ENCODE measurements at regions not wholly inside any gene's neighbourhood (a gene's known extent, or its start where the extent isn't known, plus 50 kb on each side); places are given as distances from the start of the nearest gene placed in this dataset.

DNA sequence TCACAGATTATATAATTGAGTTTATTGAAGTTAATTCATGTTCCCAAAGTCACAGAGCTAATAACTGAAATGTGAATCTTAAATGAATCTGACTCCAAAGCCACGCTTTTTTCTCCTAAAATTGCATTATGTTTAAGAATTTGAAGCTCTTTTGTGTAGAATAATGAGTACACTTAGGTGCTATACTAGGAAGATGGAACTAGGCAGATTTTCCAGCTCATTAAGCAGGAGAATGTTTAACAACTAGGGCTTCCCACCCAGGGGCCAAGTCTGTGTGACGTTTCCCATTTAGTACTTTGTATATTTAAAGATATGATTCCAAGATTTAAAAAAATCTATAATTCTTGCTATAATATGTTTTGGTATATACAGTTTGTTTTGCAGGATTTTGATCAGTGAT lies 169.5 kb downstream of the KIF20B start:
- no peaks in the 10 kb centered on the region for H3K36me3 ChIP-seq
- H3K4me1 ChIP-seq, result no peaks in the 10 kb centered on the region
- no peaks in the 10 kb centered on the region for H3K9me3 ChIP-seq
- ATAC-seq, result no peak
- 58% methylated on average over 2 of the region's 2 CpGs for WGBS (ENCODE audit: insufficient coverage, low coverage, low lambda C conversion rate, missing lambda C conversion rate)
- no peak for DNase-seq
- no peak overlapping the region for H3K4me3 ChIP-seq
- TF ChIP-seq, protein P1, sequence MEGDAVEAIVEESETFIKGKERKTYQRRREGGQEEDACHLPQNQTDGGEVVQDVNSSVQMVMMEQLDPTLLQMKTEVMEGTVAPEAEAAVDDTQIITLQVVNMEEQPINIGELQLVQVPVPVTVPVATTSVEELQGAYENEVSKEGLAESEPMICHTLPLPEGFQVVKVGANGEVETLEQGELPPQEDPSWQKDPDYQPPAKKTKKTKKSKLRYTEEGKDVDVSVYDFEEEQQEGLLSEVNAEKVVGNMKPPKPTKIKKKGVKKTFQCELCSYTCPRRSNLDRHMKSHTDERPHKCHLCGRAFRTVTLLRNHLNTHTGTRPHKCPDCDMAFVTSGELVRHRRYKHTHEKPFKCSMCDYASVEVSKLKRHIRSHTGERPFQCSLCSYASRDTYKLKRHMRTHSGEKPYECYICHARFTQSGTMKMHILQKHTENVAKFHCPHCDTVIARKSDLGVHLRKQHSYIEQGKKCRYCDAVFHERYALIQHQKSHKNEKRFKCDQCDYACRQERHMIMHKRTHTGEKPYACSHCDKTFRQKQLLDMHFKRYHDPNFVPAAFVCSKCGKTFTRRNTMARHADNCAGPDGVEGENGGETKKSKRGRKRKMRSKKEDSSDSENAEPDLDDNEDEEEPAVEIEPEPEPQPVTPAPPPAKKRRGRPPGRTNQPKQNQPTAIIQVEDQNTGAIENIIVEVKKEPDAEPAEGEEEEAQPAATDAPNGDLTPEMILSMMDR (IDR thresholded peaks at IDR 0.05), result no peak
- TF ChIP-seq POLR2A (IDR thresholded peaks at IDR 0.05), result no peak
- H3K27ac ChIP-seq, result no peak overlapping the region
- no peaks in the 10 kb centered on the region for H3K27me3 ChIP-seq
- intact Hi-C loops (cut with DNase I), result no loop called here

DNA sequence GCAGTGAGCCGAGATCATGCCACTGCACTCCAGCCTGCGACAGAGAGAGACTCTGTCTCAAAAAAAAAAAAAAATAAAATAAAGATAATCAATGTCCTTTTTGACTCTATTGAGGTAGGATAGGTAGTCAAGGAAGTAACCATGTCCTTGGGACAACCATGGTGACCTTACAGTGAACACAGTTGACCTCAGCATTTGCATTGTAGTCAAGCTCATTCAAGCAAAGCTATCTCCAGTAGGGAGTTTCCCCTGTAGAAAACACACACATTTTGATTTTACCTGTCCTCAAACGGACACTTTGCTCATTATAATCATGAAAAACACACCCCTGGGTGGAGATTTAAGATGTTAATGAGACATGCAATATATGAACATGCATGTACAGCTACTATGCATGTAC lies 171.7 kb downstream of the KIF20B start:
- no peak for TF ChIP-seq POLR2A (IDR thresholded peaks at IDR 0.05)
- WGBS (ENCODE audit: insufficient coverage, low coverage, low lambda C conversion rate, missing lambda C conversion rate), result 54% methylated on average over 3 of the region's 3 CpGs

DNA sequence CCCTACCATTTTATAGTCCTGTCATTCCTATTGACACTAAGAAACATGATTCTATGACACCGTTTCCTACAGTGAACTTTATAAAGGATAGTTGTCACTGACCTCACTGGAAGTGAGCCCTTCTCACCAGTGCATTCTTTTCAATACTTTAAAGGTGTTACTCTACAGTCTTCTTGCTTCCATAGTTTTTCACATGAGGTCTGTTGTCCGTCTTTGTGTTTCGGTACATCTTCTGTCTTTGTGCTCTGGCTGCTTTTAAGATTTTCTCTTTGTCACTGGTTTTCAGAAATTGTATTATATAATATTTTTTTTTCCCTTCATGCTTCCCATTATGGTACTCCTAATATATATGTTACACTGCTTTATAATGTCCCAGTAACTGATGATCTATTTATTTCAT lies 174.2 kb downstream of the KIF20B start:
- Histone ChIP-seq H3K9me3 (no peaks in the 10 kb centered on the region), H3K36me3 (no peaks in the 10 kb centered on the region), H3K4me3 (no peak overlapping the region), H3K4me1 (no peaks in the 10 kb centered on the region), H3K27ac (no peak overlapping the region), H3K27me3 (no peaks in the 10 kb centered on the region)
- 75% methylated on average over 3 of the region's 3 CpGs for WGBS (ENCODE audit: insufficient coverage, low coverage, low lambda C conversion rate, missing lambda C conversion rate)
- ATAC-seq (no peak), DNase-seq (no peak)
- TF ChIP-seq POLR2A (IDR thresholded peaks at IDR 0.05), result no peak
- TF ChIP-seq, protein P1 (IDR thresholded peaks at IDR 0.05), result no peak
- intact Hi-C loops (cut with DNase I), result no loop called here

More for the DNA sequence above, 171.7 kb downstream of the KIF20B start:
- ATAC-seq (no peak), DNase-seq (no peak)
- no peaks in the 10 kb centered on the region for H3K4me1 ChIP-seq
- H3K9me3 ChIP-seq, result no peaks in the 10 kb centered on the region
- no peak overlapping the region for H3K4me3 ChIP-seq
- H3K27me3 ChIP-seq, result no peaks in the 10 kb centered on the region
- no peaks in the 10 kb centered on the region for H3K36me3 ChIP-seq
- intact Hi-C loops (cut with DNase I), result no loop called here
- no peak overlapping the region for H3K27ac ChIP-seq

DNA sequence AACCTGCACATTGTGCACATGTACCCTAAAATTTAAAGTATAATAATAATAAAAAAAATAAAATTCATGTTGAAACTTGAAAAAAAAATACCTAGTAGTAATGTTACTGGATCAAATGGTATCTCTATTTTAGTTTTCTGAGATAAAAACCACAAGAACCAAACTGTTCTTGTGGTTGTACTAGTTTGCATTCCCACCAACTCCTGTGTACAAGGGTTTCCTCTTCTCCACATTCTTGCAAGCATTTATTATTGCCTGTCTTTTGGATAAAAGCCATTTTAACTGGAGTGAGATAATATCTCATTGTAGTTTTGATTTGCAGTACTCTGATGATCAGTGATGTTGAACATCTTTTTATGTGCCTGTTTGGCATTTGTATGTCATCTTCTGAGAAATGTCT lies 177.7 kb downstream of the KIF20B start:
- H3K4me1 ChIP-seq, result no peaks in the 10 kb centered on the region
- no peak for ATAC-seq
- intact Hi-C loops (cut with DNase I), result no loop called here

DNA sequence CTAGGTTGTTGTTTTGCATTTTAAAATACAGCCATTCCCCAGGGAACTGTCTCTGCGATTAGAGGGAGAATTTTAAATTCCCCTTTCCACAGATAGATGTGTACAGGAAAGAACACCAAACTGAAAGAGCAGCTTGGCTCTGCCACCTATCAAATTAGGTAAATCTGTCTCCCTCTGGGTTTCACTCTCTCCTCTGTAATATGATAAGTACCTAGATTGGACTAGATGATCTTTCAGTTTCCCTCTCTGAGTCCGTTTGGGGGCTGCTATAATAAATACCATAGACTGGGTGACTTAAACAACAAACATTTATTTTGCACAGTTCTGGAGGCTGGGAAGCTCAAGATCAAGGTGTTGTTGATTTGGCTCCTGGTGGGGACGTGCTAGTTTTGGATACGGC lies 186.0 kb downstream of the KIF20B start:
- 35% methylated on average over 4 of the region's 4 CpGs for WGBS (ENCODE audit: insufficient coverage, low coverage, low lambda C conversion rate, missing lambda C conversion rate)
- Histone ChIP-seq H3K27ac (no peak overlapping the region), H3K36me3 (no peaks in the 10 kb centered on the region), H3K9me3 (no peaks in the 10 kb centered on the region), H3K27me3 (no peaks in the 10 kb centered on the region), H3K4me1 (no peaks in the 10 kb centered on the region), H3K4me3 (no peak overlapping the region)
- TF ChIP-seq POLR2A (IDR thresholded peaks at IDR 0.05), result no peak
- ATAC-seq, result no peak
- intact Hi-C loops (cut with DNase I), result no loop called here
- DNase-seq, result no peak

More for the DNA sequence above, 177.7 kb downstream of the KIF20B start:
- no peak overlapping the region for H3K27ac ChIP-seq
- DNase-seq, result no peak
- no peaks in the 10 kb centered on the region for H3K27me3 ChIP-seq
- TF ChIP-seq, protein P1 (IDR thresholded peaks at IDR 0.05), result no peak
- TF ChIP-seq POLR2A (IDR thresholded peaks at IDR 0.05), result no peak
- H3K36me3 ChIP-seq, result no peaks in the 10 kb centered on the region
- no peaks in the 10 kb centered on the region for H3K9me3 ChIP-seq
- H3K4me3 ChIP-seq, result no peak overlapping the region

DNA sequence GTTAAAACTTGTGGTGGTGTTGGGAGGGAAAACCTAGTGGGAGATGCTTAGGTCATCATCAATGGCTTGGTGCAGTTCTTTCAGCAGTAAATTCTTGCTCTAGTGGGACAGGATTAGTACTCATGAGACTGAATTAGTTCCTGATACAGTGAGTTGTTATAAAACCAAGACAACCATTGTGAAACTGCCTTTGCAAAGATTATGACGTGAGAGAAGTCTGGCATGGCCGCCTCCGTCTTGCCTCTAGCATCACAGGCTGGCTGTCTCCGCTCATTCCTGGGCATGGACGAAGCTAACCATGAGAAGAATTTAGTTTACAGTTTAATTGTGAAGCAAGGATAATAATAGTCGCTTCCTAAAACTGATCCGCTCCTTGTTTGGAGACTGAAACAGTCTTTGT lies 186.4 kb downstream of the KIF20B start:
- TF ChIP-seq POLR2A (IDR thresholded peaks at IDR 0.05), result no peak
- TF ChIP-seq, protein P1 (IDR thresholded peaks at IDR 0.05), result no peak
- DNase-seq (no peak), ATAC-seq (peak in 2 of 4 donors; percentile 30 to 48)
- Histone ChIP-seq H3K4me3 (no peak overlapping the region), H3K4me1 (no peaks in the 10 kb centered on the region), H3K27me3 (no peaks in the 10 kb centered on the region), H3K36me3 (no peaks in the 10 kb centered on the region), H3K9me3 (no peaks in the 10 kb centered on the region), H3K27ac (no peak overlapping the region)
- 58% methylated on average over 7 of the region's 7 CpGs for WGBS (ENCODE audit: insufficient coverage, low coverage, low lambda C conversion rate, missing lambda C conversion rate)
- intact Hi-C loops (cut with DNase I), result no loop called here
